SK-N-SH (cell line): ENCODE measurements at regions not wholly inside any gene's neighbourhood (a gene's known extent, or its start where the extent isn't known, plus 50 kb on each side); places are given as distances from the start of the nearest gene placed in this dataset.

Experiments
- EP300 ChIP-seq, 2 experiments: IDR thresholded peaks; 2 replicates each; pipeline versions ENCODE4 v1.4.0 to v1.6.1; 2012; ENCODE audit warnings: borderline replicate concordance in 1 of 2, low read depth in 1 of 2, low read length in 1 of 2
- EZH2phosphoT487 ChIP-seq: fragments of 200-600 bp; sonication (generic); IDR thresholded peaks from 2 replicates; pipeline ENCODE4 v1.6.1; 2017; ENCODE audit warnings: low read depth, mixed run types, mild to moderate bottlenecking, antibody characterized with exemption, moderate library complexity, borderline replicate concordance
- GABPA ChIP-seq: IDR thresholded peaks from 2 replicates; pipeline ENCODE4 v1.4.0; 2012; ENCODE audit warnings: low read depth, mild to moderate bottlenecking
- MXI1 ChIP-seq: IDR thresholded peaks from 2 replicates; pipeline ENCODE4 v1.6.1; 2012; ENCODE audit warnings: mild to moderate bottlenecking, low read depth, low read length, improper control_type of control experiment
- POLR2AphosphoS5 ChIP-seq: IDR thresholded peaks from 2 replicates; pipeline ENCODE4 v1.6.1; 2012; ENCODE audit warnings: low read depth, low read length
- SIN3A ChIP-seq: IDR thresholded peaks from 2 replicates; pipeline ENCODE4 v1.6.1; 2012; ENCODE audit warnings: low read depth, mild to moderate bottlenecking, low read length, moderate library complexity, borderline replicate concordance
- TF ChIP-seq, protein P1 (sequence below): fragments of 200-600 bp; sonication (generic); IDR thresholded peaks from 2 replicates; pipeline ENCODE4 v1.6.1; 2017; ENCODE audit warnings: antibody characterized with exemption, mild to moderate bottlenecking, moderate library complexity
- TF ChIP-seq, protein P2 (sequence below): IDR thresholded peaks from 2 replicates; pipeline ENCODE4 v1.4.0; 2012; ENCODE audit warnings: low read depth, borderline replicate concordance

DNA sequence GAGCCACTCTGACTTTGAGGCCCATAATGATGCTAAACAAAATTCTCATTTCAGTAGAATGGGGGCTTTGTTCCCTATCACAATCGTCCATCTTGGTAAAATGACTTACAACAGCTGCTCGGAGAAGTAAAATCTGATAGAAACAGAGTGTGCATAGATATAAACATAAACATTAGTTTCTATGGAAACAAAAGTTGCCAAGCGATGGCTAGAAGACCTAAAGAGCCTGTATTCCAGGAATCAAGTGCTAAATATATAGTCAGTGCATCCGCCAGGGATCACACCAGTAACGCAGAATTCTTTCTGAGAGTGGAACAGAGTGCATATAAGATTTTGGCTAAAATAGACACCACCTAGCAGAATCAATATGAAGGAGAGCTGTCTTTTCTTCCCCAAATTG, 91.2 kb upstream of the KAZN start:
- no peak for TF ChIP-seq EZH2phosphoT487
- TF ChIP-seq, protein P1, sequence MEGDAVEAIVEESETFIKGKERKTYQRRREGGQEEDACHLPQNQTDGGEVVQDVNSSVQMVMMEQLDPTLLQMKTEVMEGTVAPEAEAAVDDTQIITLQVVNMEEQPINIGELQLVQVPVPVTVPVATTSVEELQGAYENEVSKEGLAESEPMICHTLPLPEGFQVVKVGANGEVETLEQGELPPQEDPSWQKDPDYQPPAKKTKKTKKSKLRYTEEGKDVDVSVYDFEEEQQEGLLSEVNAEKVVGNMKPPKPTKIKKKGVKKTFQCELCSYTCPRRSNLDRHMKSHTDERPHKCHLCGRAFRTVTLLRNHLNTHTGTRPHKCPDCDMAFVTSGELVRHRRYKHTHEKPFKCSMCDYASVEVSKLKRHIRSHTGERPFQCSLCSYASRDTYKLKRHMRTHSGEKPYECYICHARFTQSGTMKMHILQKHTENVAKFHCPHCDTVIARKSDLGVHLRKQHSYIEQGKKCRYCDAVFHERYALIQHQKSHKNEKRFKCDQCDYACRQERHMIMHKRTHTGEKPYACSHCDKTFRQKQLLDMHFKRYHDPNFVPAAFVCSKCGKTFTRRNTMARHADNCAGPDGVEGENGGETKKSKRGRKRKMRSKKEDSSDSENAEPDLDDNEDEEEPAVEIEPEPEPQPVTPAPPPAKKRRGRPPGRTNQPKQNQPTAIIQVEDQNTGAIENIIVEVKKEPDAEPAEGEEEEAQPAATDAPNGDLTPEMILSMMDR, result no peak
- TF ChIP-seq POLR2AphosphoS5, result no peak
- TF ChIP-seq SIN3A, result no peak
- no peak for TF ChIP-seq EP300 (IDR thresholded peaks at IDR 0.05; ENCODE audit: borderline replicate concordance in 1 of 2, low read depth in 1 of 2, low read length in 1 of 2)
- TF ChIP-seq MXI1, result no peak
- TF ChIP-seq, protein P2, sequence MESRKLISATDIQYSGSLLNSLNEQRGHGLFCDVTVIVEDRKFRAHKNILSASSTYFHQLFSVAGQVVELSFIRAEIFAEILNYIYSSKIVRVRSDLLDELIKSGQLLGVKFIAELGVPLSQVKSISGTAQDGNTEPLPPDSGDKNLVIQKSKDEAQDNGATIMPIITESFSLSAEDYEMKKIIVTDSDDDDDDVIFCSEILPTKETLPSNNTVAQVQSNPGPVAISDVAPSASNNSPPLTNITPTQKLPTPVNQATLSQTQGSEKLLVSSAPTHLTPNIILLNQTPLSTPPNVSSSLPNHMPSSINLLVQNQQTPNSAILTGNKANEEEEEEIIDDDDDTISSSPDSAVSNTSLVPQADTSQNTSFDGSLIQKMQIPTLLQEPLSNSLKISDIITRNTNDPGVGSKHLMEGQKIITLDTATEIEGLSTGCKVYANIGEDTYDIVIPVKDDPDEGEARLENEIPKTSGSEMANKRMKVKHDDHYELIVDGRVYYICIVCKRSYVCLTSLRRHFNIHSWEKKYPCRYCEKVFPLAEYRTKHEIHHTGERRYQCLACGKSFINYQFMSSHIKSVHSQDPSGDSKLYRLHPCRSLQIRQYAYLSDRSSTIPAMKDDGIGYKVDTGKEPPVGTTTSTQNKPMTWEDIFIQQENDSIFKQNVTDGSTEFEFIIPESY, result no peak
- no peak for TF ChIP-seq GABPA
